HG03039 (cell line): ENCODE measurements at regions not wholly inside any gene's neighbourhood (a gene's known extent, or its start where the extent isn't known, plus 50 kb on each side); places are given as distances from the start of the nearest gene placed in this dataset.

Source experiments
- ATAC-seq: cut with Tn5 transposase; IDR thresholded peaks from one replicate; pipeline ENCODE4 v1.9.1; 2021; ENCODE audit warnings: mild to moderate bottlenecking, moderate library complexity; ENCODE audit not compliant: unreplicated experiment

GRCh38 chr12:17266856-17267255, 660.9 kb upstream of the LMO3 start:
- ATAC-seq: no peak

GRCh38 chr12:17264603-17265002, 658.6 kb upstream of the LMO3 start:
- no peak for ATAC-seq

- ATAC-seq: no peak
Observed at GRCh38 chr12:17239874-17240273, 633.9 kb upstream of the LMO3 start.

GRCh38 chr12:17235996-17236395, 630.0 kb upstream of the LMO3 start:
- no peak for ATAC-seq

- no peak for ATAC-seq
Observed at GRCh38 chr12:17215759-17216570, 610.0 kb upstream of the LMO3 start.

GRCh38 chr12:17214929-17215328, 609.0 kb upstream of the LMO3 start:
- no peak for ATAC-seq

GRCh38 chr12:17206553-17206952, 600.6 kb upstream of the LMO3 start:
- ATAC-seq: no peak

GRCh38 chr12:17204289-17205054, 598.5 kb upstream of the LMO3 start:
- no peak for ATAC-seq

GRCh38 chr12:17203497-17203896, 597.5 kb upstream of the LMO3 start:
- ATAC-seq: no peak

- no peak for ATAC-seq
Observed at GRCh38 chr12:17197971-17198370, 592.0 kb upstream of the LMO3 start.

- no peak for ATAC-seq
Observed at GRCh38 chr12:17192721-17193120, 586.8 kb upstream of the LMO3 start.

GRCh38 chr12:17169726-17170471, 563.9 kb upstream of the LMO3 start:
- no peak for ATAC-seq

GRCh38 chr12:17159506-17160300, 553.7 kb upstream of the LMO3 start:
- ATAC-seq: no peak

GRCh38 chr12:17158201-17158600, 552.2 kb upstream of the LMO3 start:
- no peak for ATAC-seq

GRCh38 chr12:17151917-17152316, 546.0 kb upstream of the LMO3 start:
- no peak for ATAC-seq

- ATAC-seq: no peak
Observed at GRCh38 chr12:17148706-17149105, 542.7 kb upstream of the LMO3 start.

GRCh38 chr12:17142856-17143255, 536.9 kb upstream of the LMO3 start:
- no peak for ATAC-seq

GRCh38 chr12:17139931-17140330, 534.0 kb upstream of the LMO3 start:
- no peak for ATAC-seq

- ATAC-seq: no peak
Observed at GRCh38 chr12:17137396-17137795, 531.4 kb upstream of the LMO3 start.

GRCh38 chr12:17134315-17134714, 528.4 kb upstream of the LMO3 start:
- ATAC-seq: no peak

- ATAC-seq: no peak
Observed at GRCh38 chr12:17132336-17132735, 526.4 kb upstream of the LMO3 start.
